NCI-H226 (cell line): ENCODE measurements at regions not wholly inside any gene's neighbourhood (a gene's known extent, or its start where the extent isn't known, plus 50 kb on each side); places are given as distances from the start of the nearest gene placed in this dataset.
A peak's percentile ranks its signal among the peaks of the same experiment; 100 is the strongest.
"Not testable (repeated sequence)": the region's sequence is repeated elsewhere in the genome, so short reads cannot be mapped to it uniquely, and the experiment has no call there.

Experiments
- DNase-seq: peaks from one replicate; pipeline ENCODE4 v3.0.0-alpha.2; 2015

- peak; percentile 31 for DNase-seq
Measured at GRCh38 chr3:104316118-104316517, 1050.6 kb upstream of the ALCAM start.

GRCh38 chr3:104323226-104323625 is 1043.5 kb upstream of the ALCAM start:
- DNase-seq: no peak

- no peak for DNase-seq
Measured at GRCh38 chr3:104347291-104347690, 1019.4 kb upstream of the ALCAM start.

- DNase-seq: no peak
Measured at GRCh38 chr3:104349836-104350235, 1016.9 kb upstream of the ALCAM start.

GRCh38 chr3:104353951-104354350 is 1012.8 kb upstream of the ALCAM start:
- DNase-seq: no peak

GRCh38 chr3:104359546-104359945 is 1007.2 kb upstream of the ALCAM start:
- peak; percentile 88 for DNase-seq

GRCh38 chr3:104360038-104360437 is 1006.7 kb upstream of the ALCAM start:
- no peak for DNase-seq

GRCh38 chr3:104361748-104362147 is 1005.0 kb upstream of the ALCAM start:
- DNase-seq: not testable (repeated sequence)

GRCh38 chr3:104362319-104362718 is 1004.4 kb upstream of the ALCAM start:
- DNase-seq: no peak

GRCh38 chr3:104367000-104367399 is 999.7 kb upstream of the ALCAM start:
- DNase-seq: no peak

GRCh38 chr3:104368760-104369159 is 997.9 kb upstream of the ALCAM start:
- DNase-seq: no peak

- DNase-seq: no peak
Measured at GRCh38 chr3:104385421-104385820, 981.3 kb upstream of the ALCAM start.

- peak; percentile 58 for DNase-seq
Measured at GRCh38 chr3:104388619-104389018, 978.1 kb upstream of the ALCAM start.

GRCh38 chr3:104392327-104392726 is 974.4 kb upstream of the ALCAM start:
- no peak for DNase-seq

- DNase-seq: peak; percentile 13
Measured at GRCh38 chr3:104396974-104397669, 969.6 kb upstream of the ALCAM start.

- no peak for DNase-seq
Measured at GRCh38 chr3:104397713-104398112, 969.0 kb upstream of the ALCAM start.

- DNase-seq: no peak
Measured at GRCh38 chr3:104402902-104403301, 963.8 kb upstream of the ALCAM start.

GRCh38 chr3:104411757-104412156 is 955.0 kb upstream of the ALCAM start:
- DNase-seq: peak; percentile 19

GRCh38 chr3:104412608-104413580 is 953.8 kb upstream of the ALCAM start:
- DNase-seq: peak; percentile 38

- no peak for DNase-seq
Measured at GRCh38 chr3:104428337-104428925, 938.3 kb upstream of the ALCAM start.

GRCh38 chr3:104429727-104430126 is 937.0 kb upstream of the ALCAM start:
- no peak for DNase-seq

GRCh38 chr3:104436506-104436905 is 930.2 kb upstream of the ALCAM start:
- no peak for DNase-seq

GRCh38 chr3:104437131-104437750 is 929.5 kb upstream of the ALCAM start:
- peak; percentile 89 for DNase-seq
